ENCODE measurements at regions not wholly inside any gene's neighbourhood (a gene's known extent, or its start where the extent isn't known, plus 50 kb on each side); places are given as distances from the start of the nearest gene placed in this dataset.
A peak's percentile ranks its signal among the peaks of the same experiment; 100 is the strongest.
"Not testable (repeated sequence)": the region's sequence is repeated elsewhere in the genome, so short reads cannot be mapped to it uniquely, and the experiment has no call there.

DNA sequence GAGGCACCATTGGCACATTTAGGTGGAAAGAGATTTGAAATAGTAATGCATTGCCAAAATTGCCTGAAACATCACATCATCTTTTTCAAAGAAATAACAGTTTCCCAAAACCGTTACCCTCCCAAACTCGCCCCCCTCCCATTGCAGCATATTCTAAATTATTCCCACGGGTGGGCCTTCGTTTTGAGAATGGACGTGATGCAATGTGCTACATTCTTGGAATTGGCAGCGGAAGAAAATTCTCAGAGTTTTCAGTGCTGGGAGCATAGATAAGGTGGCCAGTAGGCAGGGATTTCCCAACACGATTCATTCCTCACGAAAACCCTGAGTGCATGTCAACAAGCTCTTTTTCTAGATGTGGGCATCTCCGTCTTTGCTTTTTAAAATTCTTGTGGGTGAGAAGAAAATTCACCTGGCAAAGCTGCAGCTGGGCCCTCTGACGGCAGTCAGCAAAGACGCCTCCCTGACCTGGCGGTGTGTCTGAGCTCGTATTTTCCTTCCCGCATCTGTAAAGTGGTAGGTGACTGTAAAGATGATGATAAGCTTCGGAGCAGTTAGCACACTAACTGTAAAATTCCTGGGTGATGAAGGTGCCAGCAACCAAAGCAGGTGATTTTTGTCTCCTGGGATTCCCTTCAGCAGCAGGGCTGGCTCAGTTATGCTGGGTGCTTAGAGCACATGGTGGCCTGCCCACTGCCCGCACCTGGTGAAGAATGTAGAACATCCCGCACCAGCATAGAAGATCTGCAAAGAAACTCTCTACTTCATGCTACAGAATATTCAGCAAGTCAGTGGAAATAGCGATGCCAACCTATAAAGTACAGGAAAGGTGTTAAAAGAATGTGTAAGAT, 141.9 kb upstream of the KLF6 start:
- no peak overlapping the region for H3K4me3 Mint-ChIP-seq
- H3K4me1 Mint-ChIP-seq, result peaks cover 22% of the 10 kb centered on the region
- ATAC-seq (no peak), DNase-seq (no peak)
- peak overlapping the region; percentile 31 for H3K27ac Mint-ChIP-seq
- peaks cover 6% of the 10 kb centered on the region for H3K36me3 Mint-ChIP-seq
- CTCF ChIA-PET, result interaction anchor here (0.9 kb wide), 1 partner anchor 50 kb away, joined by 3 read pairs; no protein-coding TSS in a partner anchor
- H3K27me3 Mint-ChIP-seq, result no peaks in the 10 kb centered on the region
- H3K9me3 Mint-ChIP-seq (ENCODE audit: low read depth), result no peaks in the 10 kb centered on the region

DNA sequence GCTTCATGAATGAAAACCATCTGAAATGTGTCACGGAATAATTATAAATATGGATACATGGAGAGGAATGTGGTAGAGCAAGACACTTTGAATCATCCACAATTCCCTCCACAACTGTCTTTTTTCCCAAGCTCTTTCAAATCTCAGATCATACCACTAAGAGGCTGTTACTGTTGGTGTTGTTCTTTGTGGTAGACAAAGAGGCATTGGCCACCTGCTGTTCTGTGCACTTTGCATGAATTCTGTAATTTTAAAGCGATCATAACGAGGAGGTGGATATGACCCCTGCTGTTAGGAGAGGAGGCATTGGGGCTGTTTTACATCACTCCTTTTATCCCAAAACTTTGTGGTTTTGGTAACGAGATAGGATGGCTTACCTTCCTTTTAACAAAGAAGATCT, 141.2 kb upstream of the KLF6 start:
- CTCF ChIA-PET, result interaction anchor here (0.9 kb wide), 1 partner anchor 49 kb away, joined by 3 read pairs; no protein-coding TSS in a partner anchor
- Mint-ChIP-seq H3K27ac (peak overlapping the region; percentile 12), H3K36me3 (peaks cover 3% of the 10 kb centered on the region), H3K4me3 (no peak overlapping the region), H3K27me3 (no peaks in the 10 kb centered on the region), H3K9me3 (ENCODE audit: low read depth) (no peaks in the 10 kb centered on the region), H3K4me1 (peaks cover 19% of the 10 kb centered on the region)
- DNase-seq (no peak), ATAC-seq (no peak)

- DNase-seq, result no peak
- peaks cover 19% of the 10 kb centered on the region for H3K4me1 Mint-ChIP-seq
- ATAC-seq, result peak; percentile 27
- no peak overlapping the region for H3K4me3 Mint-ChIP-seq
- no peaks in the 10 kb centered on the region for H3K9me3 Mint-ChIP-seq (ENCODE audit: low read depth)
- no peaks in the 10 kb centered on the region for H3K27me3 Mint-ChIP-seq
- H3K36me3 Mint-ChIP-seq, result peaks cover 2% of the 10 kb centered on the region
- no peak overlapping the region for H3K27ac Mint-ChIP-seq
- CTCF ChIA-PET, result no interaction called here
These were observed 140.2 kb upstream of the KLF6 start for GRCh38 chr10:3925184-3925583.

DNA sequence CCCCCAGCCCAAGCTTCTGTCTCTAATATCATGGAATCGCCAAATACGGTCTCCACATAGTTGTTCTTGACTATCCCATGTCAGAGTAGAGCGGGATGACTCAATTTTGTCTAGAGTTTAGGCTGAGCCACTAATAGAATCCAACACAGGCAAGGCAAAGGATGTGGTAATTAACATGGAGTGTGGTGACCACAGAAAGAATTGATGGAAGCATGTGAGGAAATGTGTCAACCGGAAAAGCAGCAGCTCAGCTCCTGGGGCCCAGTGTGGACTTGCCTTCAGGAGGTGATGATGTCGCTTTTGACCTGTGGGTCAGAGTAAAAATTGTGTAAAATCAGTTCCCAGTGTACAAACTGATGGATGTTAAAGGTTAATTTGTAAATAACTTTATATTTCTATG, 139.3 kb upstream of the KLF6 start:
- CTCF ChIA-PET, result interaction anchor here (0.9 kb wide), 1 partner anchor 36 kb away, joined by 4 read pairs; no protein-coding TSS in a partner anchor
- Mint-ChIP-seq H3K4me3 (no peak overlapping the region), H3K27me3 (no peaks in the 10 kb centered on the region), H3K27ac (no peak overlapping the region), H3K36me3 (peaks cover 2% of the 10 kb centered on the region), H3K4me1 (peaks cover 19% of the 10 kb centered on the region), H3K9me3 (ENCODE audit: low read depth) (no peaks in the 10 kb centered on the region)
- no peak for ATAC-seq
- no peak for DNase-seq

- Mint-ChIP-seq H3K36me3 (peaks cover 6% of the 10 kb centered on the region), H3K27ac (no peak overlapping the region), H3K4me3 (no peak overlapping the region), H3K27me3 (no peaks in the 10 kb centered on the region), H3K4me1 (peaks cover 18% of the 10 kb centered on the region), H3K9me3 (ENCODE audit: low read depth) (peaks cover 7% of the 10 kb centered on the region)
- ATAC-seq (no peak), DNase-seq (no peak)
- CTCF ChIA-PET, result no interaction called here
These were observed 138.0 kb upstream of the KLF6 start for GRCh38 chr10:3923033-3923432.

- CTCF ChIA-PET, result interaction anchor here (1.1 to 2.2 kb wide), 2 partner anchors 14 to 48 kb away, joined by 3 to 5 read pairs; no protein-coding TSS in a partner anchor
These were observed 134.8 kb upstream of the KLF6 start for GRCh38 chr10:3919709-3920308.

DNA sequence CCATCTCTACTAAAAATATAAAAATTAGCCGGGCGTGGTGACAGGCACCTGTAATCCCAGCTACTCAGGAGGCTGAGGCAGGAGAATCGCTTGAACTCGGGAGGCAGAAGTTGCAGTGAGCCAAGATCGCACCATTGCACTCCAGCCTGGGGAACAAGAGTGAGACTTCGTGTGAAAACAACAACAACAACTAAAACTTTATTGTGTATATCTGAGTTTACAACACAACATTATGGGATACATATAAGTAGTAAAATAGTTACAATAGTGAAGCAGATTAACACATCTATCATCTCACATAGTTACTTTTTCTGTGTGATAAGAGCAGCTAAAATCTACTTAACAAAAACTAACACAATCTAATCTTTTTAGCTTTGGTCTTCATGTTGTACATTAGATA, 132.4 kb upstream of the KLF6 start:
- ATAC-seq; H3K27ac Mint-ChIP-seq; H3K4me3 Mint-ChIP-seq; H3K9me3 Mint-ChIP-seq (ENCODE audit: low read depth); H3K36me3 Mint-ChIP-seq; H3K27me3 Mint-ChIP-seq; CTCF ChIA-PET; H3K4me1 Mint-ChIP-seq; DNase-seq: not testable (repeated sequence)

More at GRCh38 chr10:3919709-3920308, 134.8 kb upstream of the KLF6 start:
- H3K36me3 Mint-ChIP-seq, result peaks cover 9% of the 10 kb centered on the region
- H3K27ac Mint-ChIP-seq, result no peak overlapping the region
- peaks cover 2% of the 10 kb centered on the region for H3K4me1 Mint-ChIP-seq
- DNase-seq, result no peak
- peaks cover 8% of the 10 kb centered on the region for H3K9me3 Mint-ChIP-seq (ENCODE audit: low read depth)
- no peak overlapping the region for H3K4me3 Mint-ChIP-seq
- ATAC-seq, result no peak
- H3K27me3 Mint-ChIP-seq, result no peaks in the 10 kb centered on the region

DNA sequence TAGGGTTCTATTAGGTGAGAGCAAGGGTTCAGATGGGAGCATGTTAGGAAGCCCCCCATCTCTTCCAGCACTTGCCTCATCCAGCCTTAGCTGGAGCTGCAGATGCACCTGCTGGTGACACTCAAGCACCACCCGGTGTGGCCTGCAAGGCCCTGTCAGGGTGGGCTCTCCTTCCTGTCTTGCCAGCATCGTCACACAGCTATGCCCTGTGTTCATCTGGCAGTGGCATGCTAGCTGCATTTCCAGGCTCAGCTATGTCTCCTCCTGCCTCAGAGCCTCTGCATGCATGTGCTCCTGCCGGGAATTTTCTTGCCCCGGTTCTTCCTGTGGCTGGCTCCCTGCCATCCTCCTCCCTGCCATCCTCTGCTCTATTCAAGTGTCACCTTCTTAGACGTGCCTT, 129.7 kb upstream of the KLF6 start:
- Mint-ChIP-seq H3K4me3 (no peak overlapping the region), H3K4me1 (peaks cover 2% of the 10 kb centered on the region), H3K27ac (no peak overlapping the region), H3K9me3 (ENCODE audit: low read depth) (peaks cover 8% of the 10 kb centered on the region), H3K36me3 (peaks cover 6% of the 10 kb centered on the region), H3K27me3 (peaks cover 2% of the 10 kb centered on the region)
- CTCF ChIA-PET, result interaction anchor here (1.0 kb wide), 1 partner anchor 17 kb away, joined by 3 read pairs; no protein-coding TSS in a partner anchor
- DNase-seq (no peak), ATAC-seq (no peak)

- CTCF ChIA-PET, result no interaction called here
- Mint-ChIP-seq H3K27ac (no peak overlapping the region), H3K4me1 (no peaks in the 10 kb centered on the region), H3K36me3 (no peaks in the 10 kb centered on the region), H3K27me3 (peaks cover 2% of the 10 kb centered on the region), H3K4me3 (no peak overlapping the region), H3K9me3 (ENCODE audit: low read depth) (no peaks in the 10 kb centered on the region)
- DNase-seq (no peak), ATAC-seq (no peak)
These were observed 126.9 kb upstream of the KLF6 start for GRCh38 chr10:3911713-3912442.

DNA sequence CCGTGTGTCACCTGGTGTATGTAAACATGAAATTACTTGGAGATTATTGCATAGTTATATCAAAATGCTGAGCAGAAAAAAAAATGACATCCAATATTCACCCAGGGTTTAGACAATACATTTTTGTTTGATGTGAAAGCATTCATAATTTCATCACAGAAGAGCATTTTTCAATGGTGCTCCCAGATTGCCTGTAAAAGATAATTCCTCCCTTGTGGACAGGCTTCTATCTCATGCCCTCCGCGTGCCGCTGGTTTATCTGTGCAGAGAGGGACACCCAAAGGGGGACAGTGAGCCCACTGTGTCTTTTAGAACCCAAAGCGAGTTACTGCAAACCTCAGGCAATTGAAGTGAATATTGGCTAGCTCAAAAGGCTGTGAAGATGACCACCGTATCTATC, 126.2 kb upstream of the KLF6 start:
- CTCF ChIA-PET, result no interaction called here
- no peaks in the 10 kb centered on the region for H3K9me3 Mint-ChIP-seq (ENCODE audit: low read depth)
- no peaks in the 10 kb centered on the region for H3K4me1 Mint-ChIP-seq
- no peak overlapping the region for H3K4me3 Mint-ChIP-seq
- ATAC-seq (no peak), DNase-seq (no peak)
- no peak overlapping the region for H3K27ac Mint-ChIP-seq
- no peaks in the 10 kb centered on the region for H3K36me3 Mint-ChIP-seq
- peaks cover 2% of the 10 kb centered on the region for H3K27me3 Mint-ChIP-seq

GRCh38 chr10:3909339-3909738, 124.3 kb upstream of the KLF6 start:
- ATAC-seq (no peak), DNase-seq (no peak)
- Mint-ChIP-seq H3K4me3 (no peak overlapping the region), H3K36me3 (peaks cover 6% of the 10 kb centered on the region), H3K9me3 (ENCODE audit: low read depth) (no peaks in the 10 kb centered on the region), H3K27me3 (peaks cover 2% of the 10 kb centered on the region), H3K4me1 (no peaks in the 10 kb centered on the region), H3K27ac (no peak overlapping the region)
- CTCF ChIA-PET, result no interaction called here

- no peak for ATAC-seq
- no peak overlapping the region for H3K27ac Mint-ChIP-seq
- peaks cover 6% of the 10 kb centered on the region for H3K36me3 Mint-ChIP-seq
- CTCF ChIA-PET, result no interaction called here
- H3K4me1 Mint-ChIP-seq, result no peaks in the 10 kb centered on the region
- no peaks in the 10 kb centered on the region for H3K9me3 Mint-ChIP-seq (ENCODE audit: low read depth)
- peaks cover 2% of the 10 kb centered on the region for H3K27me3 Mint-ChIP-seq
- DNase-seq, result no peak
- no peak overlapping the region for H3K4me3 Mint-ChIP-seq
These were observed 123.2 kb upstream of the KLF6 start for GRCh38 chr10:3908183-3908582.

DNA sequence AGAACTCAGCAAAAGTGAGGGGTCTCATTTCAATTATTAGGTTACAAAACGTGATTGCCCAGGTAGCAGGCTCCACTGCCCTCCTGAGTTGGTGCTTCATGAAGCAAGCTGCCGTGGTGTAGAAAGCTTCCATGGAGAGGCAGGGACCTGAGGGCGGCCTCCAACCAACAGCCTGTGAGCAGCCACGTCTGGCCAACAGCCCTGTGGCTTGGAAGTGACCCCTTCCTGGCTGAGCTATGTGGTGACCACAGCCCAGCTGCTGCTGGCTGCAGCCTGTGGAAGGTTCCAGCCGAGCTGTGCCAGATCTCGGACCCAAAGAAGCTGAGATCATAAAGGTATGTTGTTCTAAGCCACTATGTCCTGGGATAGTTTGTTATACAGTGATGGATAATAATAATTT, 122.5 kb upstream of the KLF6 start:
- no peaks in the 10 kb centered on the region for H3K9me3 Mint-ChIP-seq (ENCODE audit: low read depth)
- CTCF ChIA-PET, result no interaction called here
- H3K27me3 Mint-ChIP-seq, result peaks cover 2% of the 10 kb centered on the region
- ATAC-seq (no peak), DNase-seq (no peak)
- no peak overlapping the region for H3K27ac Mint-ChIP-seq
- no peak overlapping the region for H3K4me3 Mint-ChIP-seq
- H3K36me3 Mint-ChIP-seq, result peaks cover 8% of the 10 kb centered on the region
- H3K4me1 Mint-ChIP-seq, result peaks cover 5% of the 10 kb centered on the region
